ENCODE measurements at regions not wholly inside any gene's neighbourhood (a gene's known extent, or its start where the extent isn't known, plus 50 kb on each side); places are given as distances from the start of the nearest gene placed in this dataset.

- no peak overlapping the region for H2AFZ ChIP-seq (ENCODE audit: low read length)
- DNase-seq (ENCODE audit: low spot score) (no peak), FAIRE-seq (no peak), ATAC-seq (no peak)
- H3K9me3 ChIP-seq (ENCODE audit: low read length), result no peaks in the 10 kb centered on the region
- H3K36me3 ChIP-seq (replicated peaks in 1 of 2; ENCODE audit: control insufficient read depth in 1 of 2, insufficient read depth in 2 of 2, low read length in 2 of 2), result no peaks in the 10 kb centered on the region
- WGBS (ENCODE audit: low lambda C conversion rate), result 3% methylated on average over 2 of the region's 2 CpGs
- H3K27ac ChIP-seq (ENCODE audit: extremely low read length, insufficient read depth, low read length), result no peak overlapping the region
- TF ChIP-seq ZKSCAN5 (CRISPR knock-in tag; IDR thresholded peaks at IDR 0.05) (no peak), ZBTB7A (CRISPR knock-in tag; IDR thresholded peaks at IDR 0.05) (no peak), ZNF275 (CRISPR knock-in tag; IDR thresholded peaks at IDR 0.05; ENCODE audit: borderline replicate concordance) (no peak), ZNF460 (CRISPR knock-in tag; IDR thresholded peaks at IDR 0.05; ENCODE audit: borderline replicate concordance) (no peak), TMF1 (CRISPR knock-in tag; IDR thresholded peaks at IDR 0.05; ENCODE audit: low read depth) (no peak)
- H3K4me2 ChIP-seq (ENCODE audit: low read depth, low read length), result no peak overlapping the region
- no peak overlapping the region for H3K4me3 ChIP-seq (replicated peaks in 1 of 3; ENCODE audit: insufficient read depth in 1 of 3, low read depth in 2 of 3, low read length in 3 of 3)
- no TSS peak for BruUV-seq (replicated peaks)
- ChIA-PET CTCF (ENCODE audit: low intra/inter-chr PET ratio, low total read pairs) (no interaction called here), POLR2A (no interaction called here)
- no peaks in the 10 kb centered on the region for H3K4me1 ChIP-seq (ENCODE audit: insufficient read depth, low read length)
- in situ Hi-C loops (cut with HindIII; ENCODE audit: extremely low pct_ligation_motif_present, low pct_unique_long_range_greater_than_20kb) (no loop called here), intact Hi-C loops (cut with micrococcal nuclease; ENCODE audit: unreplicated experiment) (no loop called here)
- H3K79me2 ChIP-seq (ENCODE audit: insufficient read depth, low read length), result no peaks in the 10 kb centered on the region
- no peaks in the 10 kb centered on the region for H4K20me1 ChIP-seq (ENCODE audit: insufficient read depth, low read length)
- no peaks in the 10 kb centered on the region for H3K27me3 ChIP-seq (ENCODE audit: control insufficient read depth in 1 of 2, insufficient read depth in 2 of 2, low read length in 2 of 2)
- no peak overlapping the region for H3K9ac ChIP-seq (ENCODE audit: insufficient read depth, low read depth, low read length)
Observed at GRCh38 chr9:107945961-107946360, 456.4 kb upstream of the KLF4 start.

- ATAC-seq (no peak), DNase-seq (ENCODE audit: low spot score) (no peak), FAIRE-seq (no peak)
- Histone ChIP-seq H3K27ac (ENCODE audit: extremely low read length, insufficient read depth, low read length) (no peak overlapping the region), H3K9me3 (ENCODE audit: low read length) (no peaks in the 10 kb centered on the region), H3K79me2 (ENCODE audit: insufficient read depth, low read length) (no peaks in the 10 kb centered on the region), H3K4me1 (ENCODE audit: insufficient read depth, low read length) (no peaks in the 10 kb centered on the region), H4K20me1 (ENCODE audit: insufficient read depth, low read length) (no peaks in the 10 kb centered on the region), H2AFZ (ENCODE audit: low read length) (no peak overlapping the region), H3K27me3 (ENCODE audit: control insufficient read depth in 1 of 2, insufficient read depth in 2 of 2, low read length in 2 of 2) (no peaks in the 10 kb centered on the region), H3K4me2 (ENCODE audit: low read depth, low read length) (no peak overlapping the region), H3K4me3 (replicated peaks in 1 of 3; ENCODE audit: insufficient read depth in 1 of 3, low read depth in 2 of 3, low read length in 3 of 3) (no peak overlapping the region), H3K9ac (ENCODE audit: insufficient read depth, low read depth, low read length) (no peak overlapping the region), H3K36me3 (replicated peaks in 1 of 2; ENCODE audit: control insufficient read depth in 1 of 2, insufficient read depth in 2 of 2, low read length in 2 of 2) (no peaks in the 10 kb centered on the region)
- intact Hi-C loops (cut with micrococcal nuclease; ENCODE audit: unreplicated experiment) (no loop called here), in situ Hi-C loops (cut with HindIII; ENCODE audit: extremely low pct_ligation_motif_present, low pct_unique_long_range_greater_than_20kb) (no loop called here)
- ChIA-PET CTCF (ENCODE audit: low intra/inter-chr PET ratio, low total read pairs) (no interaction called here), POLR2A (no interaction called here)
- WGBS (ENCODE audit: low lambda C conversion rate), result 50% methylated on average over 2 of the region's 2 CpGs
- no TSS peak for BruUV-seq (replicated peaks)
- TF ChIP-seq PCBP2 (optimal IDR thresholded peaks at IDR 0.05; ENCODE audit: low read depth, low read length, poor library complexity, severe bottlenecking), result no peak
- TF ChIP-seq MBNL3 (CRISPR knock-in tag; conservative IDR thresholded peaks at IDR 0.05), result no peak
- no peak for TF ChIP-seq PRDM4 (CRISPR knock-in tag; IDR thresholded peaks at IDR 0.05; ENCODE audit: borderline replicate concordance)
- no peak for TF ChIP-seq ARNT2 (CRISPR knock-in tag; IDR thresholded peaks at IDR 0.05; ENCODE audit: low read depth)
- TF ChIP-seq RXRA (CRISPR knock-in tag; IDR thresholded peaks at IDR 0.05), result no peak
- TF ChIP-seq ZNF446 (CRISPR knock-in tag; IDR thresholded peaks at IDR 0.05), result no peak
- no peak for TF ChIP-seq ZNF431 (CRISPR knock-in tag; IDR thresholded peaks at IDR 0.05; ENCODE audit: borderline replicate concordance, low read depth)
- TF ChIP-seq ZNF782 (CRISPR knock-in tag; IDR thresholded peaks at IDR 0.05; ENCODE audit: borderline replicate concordance), result no peak
- TF ChIP-seq ARID2 (CRISPR knock-in tag; IDR thresholded peaks at IDR 0.05; ENCODE audit: borderline replicate concordance), result no peak
- no peak for TF ChIP-seq SRY (CRISPR knock-in tag; IDR thresholded peaks at IDR 0.05)
- no peak for TF ChIP-seq NCOR1 (IDR thresholded peaks at IDR 0.05; ENCODE audit: borderline replicate concordance, low read length)
- no peak for TF ChIP-seq ZBTB38 (CRISPR knock-in tag; IDR thresholded peaks at IDR 0.05)
Observed at GRCh38 chr9:107945493-107945892, 455.9 kb upstream of the KLF4 start.

Measured in HepG2 (cell line).